Panc1 (cell line): ENCODE measurements at regions not wholly inside any gene's neighbourhood (a gene's known extent, or its start where the extent isn't known, plus 50 kb on each side); places are given as distances from the start of the nearest gene placed in this dataset.

ENCODE experiments used
- ATAC-seq: fragments of 200-7000 bp; cut with Tn5 transposase; 2 replicates; pipeline ENCODE4 v1.9.1; 2020; ENCODE audit warnings: mild to moderate bottlenecking, moderate library complexity
- BruUV-seq: library from RNA; stranded (reverse); fragments of 400-500 nt; replicated peaks from 2 replicates; lab custom pipeline; 2021; lab: Mats Ljungman, UMichigan
- CTCF ChIA-PET: fragments of 300-600 bp; sonication (Branson Sonifier 250); formaldehyde crosslinking; loops from one replicate; lab custom pipeline; 2022; ENCODE audit warnings: antibody characterized with exemption; lab: Charles Lee
- POLR2A ChIA-PET: fragments of 300-600 bp; sonication (Branson Sonifier 250); formaldehyde crosslinking; loops from one replicate; lab custom pipeline; 2022; ENCODE audit warnings: antibody characterized with exemption; lab: Charles Lee
- DNase-seq: peaks from one replicate; pipeline ENCODE4 v3.0.0-alpha.2; 2010; ENCODE audit warnings: low read depth, low spot score
- H3K27ac ChIP-seq: 2 replicates; pipeline ENCODE4 v1.5.1; 2011; ENCODE audit warnings: mild to moderate bottlenecking, low read length, inconsistent platforms
- H3K27me3 ChIP-seq: fragments of 200-500 bp; sonication (Bioruptor generic); 2 replicates; pipeline ENCODE4 v1.6.0; 2014; ENCODE audit warnings: low read length, inconsistent platforms; ENCODE audit not compliant: control insufficient read depth, insufficient read depth
- H3K36me3 ChIP-seq: fragments of 200-500 bp; sonication (Bioruptor generic); 2 replicates; pipeline ENCODE4 v1.5.1; 2014; ENCODE audit warnings: inconsistent platforms, mild to moderate bottlenecking, low read length, moderate library complexity; ENCODE audit not compliant: control insufficient read depth, insufficient read depth
- H3K4me1 ChIP-seq: 2 replicates; pipeline ENCODE4 v1.5.1; 2011; ENCODE audit warnings: inconsistent platforms, mild to moderate bottlenecking, low read length, moderate library complexity; ENCODE audit not compliant: control insufficient read depth, insufficient read depth
- H3K4me3 ChIP-seq, 2 experiments: 2 replicates each; pipeline ENCODE4 v1.5.1; 2011 to 2012; ENCODE audit warnings: low read depth in 2 of 2, low read length in 2 of 2, mild to moderate bottlenecking in 2 of 2, inconsistent platforms in 1 of 2, moderate library complexity in 1 of 2
- H3K9me3 ChIP-seq: fragments of 200-500 bp; sonication (Bioruptor generic); 2 replicates; pipeline ENCODE4 v1.5.1; 2014; ENCODE audit warnings: low read depth, mild to moderate bottlenecking, inconsistent platforms, low read length, moderate library complexity; ENCODE audit not compliant: control insufficient read depth, insufficient read depth
- POLR2AphosphoS5 ChIP-seq: IDR thresholded peaks from 2 replicates; pipeline ENCODE4 v1.6.1; 2012; ENCODE audit warnings: mild to moderate bottlenecking, low read depth, low read length, moderate library complexity
- REST ChIP-seq, 2 experiments: IDR thresholded peaks; 2 replicates each; pipeline ENCODE4 v1.6.1; 2011 to 2012; ENCODE audit warnings: low read depth in 2 of 2, control low read depth in 1 of 2, low read length in 1 of 2, mild to moderate bottlenecking in 1 of 2, moderate library complexity in 1 of 2; ENCODE audit not compliant: insufficient read depth in 1 of 2
- SIN3A ChIP-seq: IDR thresholded peaks from 2 replicates; pipeline ENCODE4 v1.6.1; 2012; ENCODE audit warnings: low read depth, mild to moderate bottlenecking, low read length, moderate library complexity, borderline replicate concordance; ENCODE audit not compliant: insufficient read depth
- TCF7L2 ChIP-seq: IDR thresholded peaks from 2 replicates; pipeline ENCODE4 v1.6.1; 2011; ENCODE audit warnings: mild to moderate bottlenecking, low read depth, low read length, inconsistent platforms
- in situ Hi-C: cut with HindIII; loops from 2 replicates; pipeline ENCODE4 v1.10.0; 2016; ENCODE audit warnings: low sequenced_read_pairs, low pct_unique_long_range_greater_than_20kb
- intact Hi-C: fragments of 100-400 bp; cut with micrococcal nuclease; formaldehyde crosslinking; loops from one replicate; pipeline ENCODE4 v1.10.0; 2022; ENCODE audit not compliant: unreplicated experiment
- TF ChIP-seq, protein P1 (sequence below): fragments of 450-650 bp; IDR thresholded peaks from 2 replicates; pipeline ENCODE4 v1.5.1; 2017; ENCODE audit warnings: mild to moderate bottlenecking

- Histone ChIP-seq H3K9me3 (no peaks in the 10 kb centered on the region), H3K27ac (no peak overlapping the region), H3K27me3 (no peaks in the 10 kb centered on the region), H3K4me3 (no peak overlapping the region), H3K4me1 (no peaks in the 10 kb centered on the region), H3K36me3 (no peaks in the 10 kb centered on the region)
- DNase-seq (peak; percentile 10), ATAC-seq (no peak)
- intact Hi-C loops (no loop called here), in situ Hi-C loops (no loop called here)
- no TSS peak for BruUV-seq
- POLR2A ChIA-PET: interaction anchor here (0.6 kb wide), 1 partner anchor 923 kb away, joined by 3 read pairs; no protein-coding TSS in a partner anchor
- no peak for TF ChIP-seq SIN3A
- no peak for TF ChIP-seq REST (IDR thresholded peaks at IDR 0.05; ENCODE audit: insufficient read depth in 1 of 2, low read depth in 2 of 2, low read length in 1 of 2)
- TF ChIP-seq POLR2AphosphoS5: no peak
- TF ChIP-seq, protein P1, sequence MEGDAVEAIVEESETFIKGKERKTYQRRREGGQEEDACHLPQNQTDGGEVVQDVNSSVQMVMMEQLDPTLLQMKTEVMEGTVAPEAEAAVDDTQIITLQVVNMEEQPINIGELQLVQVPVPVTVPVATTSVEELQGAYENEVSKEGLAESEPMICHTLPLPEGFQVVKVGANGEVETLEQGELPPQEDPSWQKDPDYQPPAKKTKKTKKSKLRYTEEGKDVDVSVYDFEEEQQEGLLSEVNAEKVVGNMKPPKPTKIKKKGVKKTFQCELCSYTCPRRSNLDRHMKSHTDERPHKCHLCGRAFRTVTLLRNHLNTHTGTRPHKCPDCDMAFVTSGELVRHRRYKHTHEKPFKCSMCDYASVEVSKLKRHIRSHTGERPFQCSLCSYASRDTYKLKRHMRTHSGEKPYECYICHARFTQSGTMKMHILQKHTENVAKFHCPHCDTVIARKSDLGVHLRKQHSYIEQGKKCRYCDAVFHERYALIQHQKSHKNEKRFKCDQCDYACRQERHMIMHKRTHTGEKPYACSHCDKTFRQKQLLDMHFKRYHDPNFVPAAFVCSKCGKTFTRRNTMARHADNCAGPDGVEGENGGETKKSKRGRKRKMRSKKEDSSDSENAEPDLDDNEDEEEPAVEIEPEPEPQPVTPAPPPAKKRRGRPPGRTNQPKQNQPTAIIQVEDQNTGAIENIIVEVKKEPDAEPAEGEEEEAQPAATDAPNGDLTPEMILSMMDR: no peak
- no peak for TF ChIP-seq TCF7L2
- CTCF ChIA-PET: no interaction called here
Observed at GRCh38 chr7:80346704-80347103, 165.2 kb downstream of the GNAT3 start.

DNA sequence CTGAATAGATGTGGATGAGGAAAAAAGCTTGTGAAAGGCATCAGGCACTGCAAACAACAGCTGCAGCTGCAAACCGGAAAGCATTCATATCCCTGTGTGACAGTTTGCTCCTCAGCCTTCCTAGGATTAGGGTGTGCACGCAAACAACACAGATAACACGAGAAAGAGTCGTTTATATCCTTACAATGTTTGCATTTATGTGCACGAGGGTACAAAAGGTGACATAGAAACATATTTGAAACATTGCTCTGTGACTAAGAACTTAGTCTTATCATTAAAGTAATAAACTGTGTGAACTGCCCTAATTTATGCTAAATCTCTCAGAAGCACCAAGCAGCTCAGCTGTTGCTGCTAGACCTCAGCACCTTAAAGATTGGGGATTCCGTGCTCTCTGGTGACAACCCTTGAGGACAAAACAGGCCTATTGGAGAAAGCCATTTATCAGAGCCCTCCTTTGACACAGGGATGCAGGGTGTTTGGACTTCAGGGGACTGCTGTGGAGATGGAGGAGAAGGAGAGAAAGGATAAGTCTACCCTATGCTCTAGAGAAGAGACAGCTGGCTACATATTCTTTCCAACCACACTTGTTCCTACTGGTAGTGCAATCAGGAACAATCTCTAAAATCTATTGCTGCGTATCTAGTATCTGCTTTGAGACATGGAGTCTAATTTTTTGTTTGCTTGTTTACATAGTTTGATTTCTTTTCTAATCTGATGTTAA, 176.2 kb downstream of the GNAT3 start:
- no TSS peak for BruUV-seq
- no peak overlapping the region for H3K27ac ChIP-seq
- in situ Hi-C loops: no loop called here
- H3K27me3 ChIP-seq: no peaks in the 10 kb centered on the region; the same call in 1 of the 2 replicates
- H3K36me3 ChIP-seq: no peaks in the 10 kb centered on the region
- CTCF ChIA-PET: no interaction called here
- H3K4me3 ChIP-seq: no peak overlapping the region
- TF ChIP-seq, protein P1: no peak
- TF ChIP-seq POLR2AphosphoS5: no peak
- no peak for TF ChIP-seq SIN3A
- no peak for TF ChIP-seq TCF7L2
- TF ChIP-seq REST (IDR thresholded peaks at IDR 0.05; ENCODE audit: insufficient read depth in 1 of 2, low read depth in 2 of 2, low read length in 1 of 2): no peak
- ATAC-seq (0 out of 2 replicates have a peak, but pooled peaks have one; percentile 51), DNase-seq (no peak)
- H3K9me3 ChIP-seq: no peaks in the 10 kb centered on the region
- intact Hi-C loops: no loop called here
- H3K4me1 ChIP-seq: no peaks in the 10 kb centered on the region
- POLR2A ChIA-PET: interaction anchor here (0.6 kb wide), 1 partner anchor 225 kb away, joined by 7 read pairs; no protein-coding TSS in a partner anchor
